Uterus (tissue), 2 donors: ENCODE measurements at regions not wholly inside any gene's neighbourhood (a gene's known extent, or its start where the extent isn't known, plus 50 kb on each side); places are given as distances from the start of the nearest gene placed in this dataset.

Source experiments
- CTCF ChIP-seq, 4 experiments: fragments of 200-600 bp in 2 of 4; fragments of 450-650 bp in 2 of 4; sonication (generic) in 2 of 4; IDR thresholded peaks; one replicate each; pipeline ENCODE4 v1.5.1; 2016 to 2019; ENCODE audit warnings: antibody characterized with exemption in 4 of 4, mild to moderate bottlenecking in 2 of 4, moderate library complexity in 1 of 4
- POLR2A ChIP-seq, 2 donors: fragments of 450-650 bp; IDR thresholded peaks; one replicate each; pipeline ENCODE4 v1.6.1; 2016; ENCODE audit warnings: antibody characterized with exemption in 2 of 2, mild to moderate bottlenecking in 1 of 2, moderate library complexity in 1 of 2

GRCh38 chr7:97461596-97461995, 270.3 kb upstream of the TAC1 start:
- TF ChIP-seq POLR2A (IDR thresholded peaks at IDR 0.05) (no peak), CTCF (IDR thresholded peaks at IDR 0.05) (no peak)
